ENCODE measurements at regions not wholly inside any gene's neighbourhood (a gene's known extent, or its start where the extent isn't known, plus 50 kb on each side); places are given as distances from the start of the nearest gene placed in this dataset.

DNA sequence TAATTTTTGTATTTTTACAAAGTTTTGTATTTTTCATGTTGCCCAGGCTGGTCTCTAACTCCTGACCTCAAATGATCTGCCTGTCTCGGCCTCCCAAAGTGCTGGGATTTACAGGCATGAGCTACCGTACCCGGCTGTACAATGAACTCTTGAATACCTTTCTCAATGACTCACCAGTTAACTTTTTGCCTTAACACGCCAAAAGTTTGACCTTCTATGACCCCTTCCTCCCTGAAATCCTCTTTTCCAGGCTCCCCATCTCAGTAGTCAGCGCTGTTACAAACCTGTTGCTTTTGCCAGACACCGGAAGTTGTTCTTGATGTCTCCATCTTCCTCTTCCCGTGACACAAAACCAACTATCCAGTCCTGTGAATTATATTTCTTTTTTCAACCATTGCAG, 158.1 kb upstream of the ASIC2 start:
- H3K79me2 ChIP-seq (ENCODE audit: control insufficient read depth, insufficient read depth, low read length), result no peaks in the 10 kb centered on the region
- no peak overlapping the region for H3K4me2 ChIP-seq (ENCODE audit: insufficient read depth, low read length)
- H2AFZ ChIP-seq (ENCODE audit: low read depth, low read length), result no peak overlapping the region
- no peak for DNase-seq (ENCODE audit: low read depth, low spot score)
- H3K9me1 ChIP-seq (replicated peaks; ENCODE audit: control insufficient read depth, extremely low read depth, insufficient read depth, low read length), result no peaks in the 10 kb centered on the region
- CTCF ChIA-PET, result no interaction called here
- FAIRE-seq, result no peak
- H3K9ac ChIP-seq (replicated peaks; ENCODE audit: extremely low read depth, insufficient read depth, low read length), result no peak overlapping the region
- H3K4me3 ChIP-seq (replicated peaks in 1 of 3; ENCODE audit: insufficient read depth in 1 of 3, low read depth in 1 of 3, low read length in 3 of 3), result no peak overlapping the region
- no peaks in the 10 kb centered on the region for H3K4me1 ChIP-seq (ENCODE audit: control insufficient read depth, extremely low read depth, insufficient read depth, low read length)
- no peaks in the 10 kb centered on the region for H3K27me3 ChIP-seq (ENCODE audit: control insufficient read depth in 2 of 2, insufficient read depth in 2 of 2, low read length in 2 of 2)
- BruUV-seq (replicated peaks), result no TSS peak
- TF ChIP-seq FOS (IDR thresholded peaks at IDR 0.05; ENCODE audit: borderline replicate concordance, insufficient read depth, low read length) (no peak), EZH2 (IDR thresholded peaks at IDR 0.05; ENCODE audit: borderline replicate concordance, low read depth, low read length, severe bottlenecking) (no peak), POLR2A (IDR thresholded peaks at IDR 0.05; ENCODE audit: low read depth, low read length) (no peak), GATA2 (IDR thresholded peaks at IDR 0.05; ENCODE audit: insufficient read depth, insufficient read length, low read depth, low read length) (no peak), MYC (IDR thresholded peaks at IDR 0.05; ENCODE audit: low read depth, low read length) (no peak)
- TF ChIP-seq, protein P1, sequence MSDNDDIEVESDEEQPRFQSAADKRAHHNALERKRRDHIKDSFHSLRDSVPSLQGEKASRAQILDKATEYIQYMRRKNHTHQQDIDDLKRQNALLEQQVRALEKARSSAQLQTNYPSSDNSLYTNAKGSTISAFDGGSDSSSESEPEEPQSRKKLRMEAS (IDR thresholded peaks at IDR 0.05; ENCODE audit: insufficient read depth, insufficient read length), result no peak
- H3K36me3 ChIP-seq (ENCODE audit: control insufficient read depth in 2 of 2, extremely low read depth in 1 of 2, insufficient read depth in 2 of 2, low read length in 2 of 2), result no peaks in the 10 kb centered on the region
- dilution Hi-C loops (cut with MboI; ENCODE audit: extremely low pct_ligation_motif_present, low sequenced_read_pairs) (no loop called here), intact Hi-C loops (cut with micrococcal nuclease) (no loop called here)
- H4K20me1 ChIP-seq (replicated peaks; ENCODE audit: control insufficient read depth, extremely low read depth, insufficient read depth, low read length), result no peaks in the 10 kb centered on the region
- no peaks in the 10 kb centered on the region for H3K9me3 ChIP-seq (replicated peaks; ENCODE audit: control insufficient read depth, insufficient read depth, low read length)
- POLR2A ChIA-PET, result no interaction called here
- H3K27ac ChIP-seq (ENCODE audit: insufficient read depth, low read depth, low read length), result no peak overlapping the region

GRCh38 chr17:33457477-33457876, 164.4 kb upstream of the ASIC2 start:
- intact Hi-C loops (cut with micrococcal nuclease), result no loop called here
- Histone ChIP-seq H3K4me3 (replicated peaks in 1 of 3; ENCODE audit: insufficient read depth in 1 of 3, low read depth in 1 of 3, low read length in 3 of 3) (no peak overlapping the region), H3K27me3 (ENCODE audit: control insufficient read depth in 2 of 2, insufficient read depth in 2 of 2, low read length in 2 of 2) (no peaks in the 10 kb centered on the region), H3K9me1 (replicated peaks; ENCODE audit: control insufficient read depth, extremely low read depth, insufficient read depth, low read length) (no peaks in the 10 kb centered on the region), H4K20me1 (replicated peaks; ENCODE audit: control insufficient read depth, extremely low read depth, insufficient read depth, low read length) (no peaks in the 10 kb centered on the region), H3K9ac (replicated peaks; ENCODE audit: extremely low read depth, insufficient read depth, low read length) (no peak overlapping the region), H2AFZ (ENCODE audit: low read depth, low read length) (no peak overlapping the region), H3K4me2 (ENCODE audit: insufficient read depth, low read length) (no peak overlapping the region), H3K36me3 (ENCODE audit: control insufficient read depth in 2 of 2, extremely low read depth in 1 of 2, insufficient read depth in 2 of 2, low read length in 2 of 2) (no peaks in the 10 kb centered on the region), H3K4me1 (ENCODE audit: control insufficient read depth, extremely low read depth, insufficient read depth, low read length) (no peaks in the 10 kb centered on the region), H3K79me2 (ENCODE audit: control insufficient read depth, insufficient read depth, low read length) (no peaks in the 10 kb centered on the region), H3K27ac (ENCODE audit: insufficient read depth, low read depth, low read length) (no peak overlapping the region), H3K9me3 (replicated peaks; ENCODE audit: control insufficient read depth, insufficient read depth, low read length) (no peaks in the 10 kb centered on the region)
- DNase-seq (ENCODE audit: low read depth, low spot score) (no peak), FAIRE-seq (no peak)
- no peak for TF ChIP-seq EZH2 (IDR thresholded peaks at IDR 0.05; ENCODE audit: borderline replicate concordance, low read depth, low read length, severe bottlenecking)
- no peak for TF ChIP-seq POLR2AphosphoS5 (IDR thresholded peaks at IDR 0.05; ENCODE audit: insufficient read depth, low read depth, low read length)
- TF ChIP-seq, protein P1 (IDR thresholded peaks at IDR 0.05; ENCODE audit: insufficient read depth, insufficient read length), result no peak
- TF ChIP-seq MYC (IDR thresholded peaks at IDR 0.05; ENCODE audit: low read depth, low read length), result no peak
- no peak for TF ChIP-seq POLR2A (IDR thresholded peaks at IDR 0.05; ENCODE audit: low read depth, low read length)
- dilution Hi-C loops (cut with MboI; ENCODE audit: extremely low pct_ligation_motif_present, low sequenced_read_pairs), result no loop called here
- POLR2A ChIA-PET, result interaction anchor here (0.7 kb wide), 1 partner anchor 508 kb away, joined by 4 read pairs; no protein-coding TSS in a partner anchor
- BruUV-seq (replicated peaks), result no TSS peak
- CTCF ChIA-PET, result interaction anchor here (0.8 kb wide), 1 partner anchor 20 kb away, joined by 3 read pairs; no protein-coding TSS in a partner anchor

Data from endothelial cell of umbilical vein (primary cell).